Trophoblast cell (in vitro differentiated cells and primary cell): ENCODE measurements at regions not wholly inside any gene's neighbourhood (a gene's known extent, or its start where the extent isn't known, plus 50 kb on each side); places are given as distances from the start of the nearest gene placed in this dataset.

Experiments used
- DNase-seq, 2 donors: peaks; one replicate each; pipeline ENCODE4 v3.0.0-alpha.2; 2016
- H2AFZ ChIP-seq: 2 replicates; pipeline ENCODE4 v1.6.1; 2013; ENCODE audit warnings: low read length, moderate library complexity, mild to moderate bottlenecking; ENCODE audit not compliant: insufficient read depth, poor library complexity
- H2AK5ac ChIP-seq: 2 replicates; pipeline ENCODE4 v1.6.1; 2013; ENCODE audit warnings: mild to moderate bottlenecking, low read length
- H2BK120ac ChIP-seq: 2 replicates; pipeline ENCODE4 v1.6.1; 2013; ENCODE audit warnings: low read length, mild to moderate bottlenecking, moderate library complexity; ENCODE audit not compliant: insufficient read depth, poor library complexity
- H2BK12ac ChIP-seq: 2 replicates; pipeline ENCODE4 v1.6.1; 2013; ENCODE audit warnings: mild to moderate bottlenecking, low read length, moderate library complexity
- H2BK5ac ChIP-seq: 2 replicates; pipeline ENCODE4 v1.6.1; 2013; ENCODE audit warnings: low read length, low read depth, moderate library complexity, mild to moderate bottlenecking; ENCODE audit not compliant: poor library complexity
- H3K14ac ChIP-seq: 2 replicates; pipeline ENCODE4 v1.6.1; 2013; ENCODE audit warnings: mild to moderate bottlenecking, low read length
- H3K18ac ChIP-seq: 2 replicates; pipeline ENCODE4 v1.6.1; 2013; ENCODE audit warnings: mild to moderate bottlenecking, low read length
- H3K23ac ChIP-seq: 2 replicates; pipeline ENCODE4 v1.6.1; 2013; ENCODE audit warnings: low read length
- H3K27ac ChIP-seq: 2 replicates; pipeline ENCODE4 v1.5.1; 2013; ENCODE audit warnings: low read depth, mild to moderate bottlenecking, inconsistent platforms, low read length, moderate library complexity
- H3K27me3 ChIP-seq: 2 replicates; pipeline ENCODE4 v1.6.1; 2013; ENCODE audit warnings: inconsistent platforms, mild to moderate bottlenecking, low read length, moderate library complexity; ENCODE audit not compliant: insufficient read depth
- H3K36me3 ChIP-seq, 2 experiments: 1 replicate in 1 of 2; 2 replicates in 1 of 2; pipeline ENCODE4 v1.6.1; 2013; ENCODE audit warnings: low read length in 2 of 2, mild to moderate bottlenecking in 2 of 2, moderate library complexity in 1 of 2; ENCODE audit not compliant: insufficient read depth in 2 of 2, control insufficient read depth in 1 of 2
- H3K4ac ChIP-seq: 2 replicates; pipeline ENCODE4 v1.6.1; 2013; ENCODE audit warnings: low read depth, mild to moderate bottlenecking, low read length, moderate library complexity
- H3K4me1 ChIP-seq, 2 experiments: 1 replicate in 1 of 2; 2 replicates in 1 of 2; pipeline ENCODE4 v1.6.1; 2013; ENCODE audit warnings: low read length in 2 of 2, mild to moderate bottlenecking in 2 of 2, moderate library complexity in 1 of 2; ENCODE audit not compliant: insufficient read depth in 2 of 2, control insufficient read depth in 1 of 2
- H3K4me2 ChIP-seq: 2 replicates; pipeline ENCODE4 v1.6.1; 2013; ENCODE audit warnings: inconsistent platforms, mild to moderate bottlenecking, low read length, moderate library complexity
- H3K4me3 ChIP-seq: 2 replicates; pipeline ENCODE4 v1.5.1; 2013; ENCODE audit warnings: mild to moderate bottlenecking, low read depth, low read length, inconsistent platforms
- H3K79me1 ChIP-seq: one replicate; pipeline ENCODE4 v1.6.1; 2013; ENCODE audit warnings: low read length
- H3K79me2 ChIP-seq: 2 replicates; pipeline ENCODE4 v1.6.1; 2013; ENCODE audit warnings: low read length, mild to moderate bottlenecking; ENCODE audit not compliant: control insufficient read depth, insufficient read depth, poor library complexity
- H3K9ac ChIP-seq: 2 replicates; pipeline ENCODE4 v1.6.1; 2013; ENCODE audit warnings: mild to moderate bottlenecking, low read length
- H3K9me3 ChIP-seq: 2 replicates; pipeline ENCODE4 v1.6.1; 2013; ENCODE audit warnings: low read depth, mild to moderate bottlenecking, control low read depth, inconsistent platforms, low read length; ENCODE audit not compliant: insufficient read depth
- H4K12ac ChIP-seq: 2 replicates; pipeline ENCODE4 v1.6.1; 2013; ENCODE audit warnings: low read depth, mild to moderate bottlenecking, low read length, moderate library complexity
- H4K8ac ChIP-seq: 2 replicates; pipeline ENCODE4 v1.6.1; 2013; ENCODE audit warnings: low read depth, mild to moderate bottlenecking, low read length, moderate library complexity
- H4K91ac ChIP-seq: one replicate; pipeline ENCODE4 v1.6.1; 2013; ENCODE audit warnings: low read depth, mild to moderate bottlenecking, low read length, moderate library complexity
- WGBS: extraction: QIAGEN DNeasy Blood & Tissue Kit; methylation state at CpG from one replicate; pipeline ENCODE4 v1.1.7; 2013; ENCODE audit warnings: missing lambda C conversion rate; ENCODE audit not compliant: insufficient read length, insufficient coverage; ENCODE audit errors: extremely low coverage; 5-methylcytosine and 5-hydroxymethylcytosine counted together

GRCh38 chr13:111001636-111002035, 86.8 kb upstream of the ANKRD10 start:
- Histone ChIP-seq H2BK5ac (no peak overlapping the region), H3K23ac (no peak overlapping the region), H3K4me2 (no peak overlapping the region), H2BK120ac (no peak overlapping the region), H3K4me1 (peaks cover 0 to 2% of the 10 kb centered on the region in 2 experiments), H3K79me1 (no peaks in the 10 kb centered on the region), H4K8ac (no peak overlapping the region), H3K27me3 (no peaks in the 10 kb centered on the region), H3K9ac (no peak overlapping the region), H3K27ac (no peak overlapping the region), H2AK5ac (no peak overlapping the region), H4K91ac (no peak overlapping the region), H2AFZ (no peak overlapping the region), H2BK12ac (no peak overlapping the region), H3K4ac (no peak overlapping the region), H4K12ac (no peak overlapping the region), H3K36me3 (no peaks in the 10 kb centered on the region), H3K18ac (no peak overlapping the region), H3K14ac (no peak overlapping the region), H3K4me3 (no peak overlapping the region), H3K9me3 (no peaks in the 10 kb centered on the region), H3K79me2 (no peaks in the 10 kb centered on the region)
- DNase-seq = no peak
- WGBS = no CpG with 5 or more reads among the region's 2 CpGs

GRCh38 chr13:110993788-110994187, 78.9 kb upstream of the ANKRD10 start:
- no peak overlapping the region for H3K27ac ChIP-seq
- no peak overlapping the region for H3K9ac ChIP-seq
- no peaks in the 10 kb centered on the region for H3K4me1 ChIP-seq
- no peak overlapping the region for H3K14ac ChIP-seq
- H3K4ac ChIP-seq = no peak overlapping the region
- no peak overlapping the region for H3K23ac ChIP-seq
- no peaks in the 10 kb centered on the region for H3K9me3 ChIP-seq
- no peak overlapping the region for H4K8ac ChIP-seq
- H3K36me3 ChIP-seq = no peaks in the 10 kb centered on the region
- H3K79me1 ChIP-seq = no peaks in the 10 kb centered on the region
- H2BK120ac ChIP-seq = no peak overlapping the region
- H3K18ac ChIP-seq = no peak overlapping the region
- H2BK5ac ChIP-seq = no peak overlapping the region
- H3K4me2 ChIP-seq = no peak overlapping the region
- no peak overlapping the region for H4K91ac ChIP-seq
- no peak overlapping the region for H4K12ac ChIP-seq
- H3K79me2 ChIP-seq = no peaks in the 10 kb centered on the region
- H3K27me3 ChIP-seq = no peaks in the 10 kb centered on the region
- no peak for DNase-seq
- no peak overlapping the region for H2AK5ac ChIP-seq
- no CpG with 5 or more reads among the region's 5 CpGs for WGBS
- no peak overlapping the region for H2AFZ ChIP-seq
- no peak overlapping the region for H3K4me3 ChIP-seq
- H2BK12ac ChIP-seq = no peak overlapping the region

GRCh38 chr13:110991991-110992508, 77.2 kb upstream of the ANKRD10 start:
- Histone ChIP-seq H3K23ac (no peak overlapping the region), H3K9ac (no peak overlapping the region), H2AK5ac (no peak overlapping the region), H3K4ac (no peak overlapping the region), H2AFZ (no peak overlapping the region), H3K14ac (no peak overlapping the region), H3K9me3 (no peaks in the 10 kb centered on the region), H2BK5ac (no peak overlapping the region), H2BK12ac (no peak overlapping the region), H3K4me2 (no peak overlapping the region), H3K18ac (no peak overlapping the region), H4K91ac (no peak overlapping the region), H2BK120ac (no peak overlapping the region), H3K4me3 (no peak overlapping the region), H4K12ac (no peak overlapping the region), H3K27ac (no peak overlapping the region), H3K79me1 (no peaks in the 10 kb centered on the region), H3K27me3 (no peaks in the 10 kb centered on the region), H3K4me1 (no peaks in the 10 kb centered on the region), H3K36me3 (no peaks in the 10 kb centered on the region), H3K79me2 (no peaks in the 10 kb centered on the region), H4K8ac (no peak overlapping the region)
- WGBS = no CpG with 5 or more reads among the region's 21 CpGs
- DNase-seq = no peak

- Histone ChIP-seq H3K23ac (no peak overlapping the region), H3K18ac (no peak overlapping the region), H3K14ac (no peak overlapping the region), H2BK5ac (no peak overlapping the region), H2AFZ (no peak overlapping the region), H4K91ac (no peak overlapping the region), H3K27me3 (no peaks in the 10 kb centered on the region), H3K9me3 (no peaks in the 10 kb centered on the region), H3K4me2 (no peak overlapping the region), H3K4me3 (no peak overlapping the region), H3K4me1 (no peaks in the 10 kb centered on the region), H3K79me2 (no peaks in the 10 kb centered on the region), H3K9ac (no peak overlapping the region), H3K79me1 (no peaks in the 10 kb centered on the region), H3K4ac (no peak overlapping the region), H2AK5ac (no peak overlapping the region), H4K12ac (no peak overlapping the region), H3K27ac (no peak overlapping the region), H2BK120ac (no peak overlapping the region), H2BK12ac (no peak overlapping the region), H4K8ac (no peak overlapping the region), H3K36me3 (no peaks in the 10 kb centered on the region)
- WGBS = no CpG with 5 or more reads among the region's 5 CpGs
- no peak for DNase-seq
Observed at GRCh38 chr13:110989331-110989730, 74.5 kb upstream of the ANKRD10 start.
